Caco-2 (cell line): ENCODE measurements at regions not wholly inside any gene's neighbourhood (a gene's known extent, or its start where the extent isn't known, plus 50 kb on each side); places are given as distances from the start of the nearest gene placed in this dataset.

Source experiments
- BruUV-seq: library from RNA; stranded (reverse); fragments of 400-500 nt; replicated peaks from 2 replicates; lab custom pipeline; 2021; lab: Mats Ljungman, UMichigan
- CTCF ChIA-PET: fragments of 300-600 bp; sonication (Branson Sonifier 250); formaldehyde crosslinking; loops from one replicate; lab custom pipeline; 2022; ENCODE audit warnings: antibody characterized with exemption; lab: Charles Lee
- POLR2A ChIA-PET: fragments of 300-600 bp; sonication (Branson Sonifier 250); formaldehyde crosslinking; loops from one replicate; lab custom pipeline; 2022; ENCODE audit warnings: antibody characterized with exemption; lab: Charles Lee
- DNase-seq, 2 experiments: peaks; one replicate each; pipeline versions ENCODE4 v3.0.0 to v3.0.0-alpha.2; 2020 to 2022
- H3K27me3 ChIP-seq: replicated peaks from 2 replicates; pipeline ENCODE4 v1.6.0; 2011; ENCODE audit warnings: low read length; ENCODE audit not compliant: control insufficient read depth, insufficient read depth
- H3K36me3 ChIP-seq: 2 replicates; pipeline ENCODE4 v1.5.1; 2011; ENCODE audit warnings: low read length; ENCODE audit not compliant: control insufficient read depth, insufficient read depth
- H3K4me1 ChIP-seq: fragments of 250-450 bp; sonication (Bioruptor Pico); 2 replicates; pipeline ENCODE4 v1.5.1; 2020; ENCODE audit warnings: mild to moderate bottlenecking
- H3K4me3 ChIP-seq: 2 replicates; pipeline ENCODE4 v1.5.1; 2011; ENCODE audit warnings: low read depth, mild to moderate bottlenecking, control low read depth, low read length
- H3K9me3 ChIP-seq: fragments of 250-450 bp; sonication (Bioruptor Pico); 2 replicates; pipeline ENCODE4 v1.5.1; 2020; ENCODE audit warnings: mild to moderate bottlenecking, moderate library complexity
- H3K27ac Mint-ChIP-seq: one replicate; pipeline ENCODE4 v1.8.0; 2022; ENCODE audit warnings: mixed read lengths; ENCODE audit not compliant: unreplicated experiment
- H3K27me3 Mint-ChIP-seq: one replicate; pipeline ENCODE4 v1.8.0; 2022; ENCODE audit warnings: mixed read lengths; ENCODE audit not compliant: insufficient read depth, unreplicated experiment
- H3K36me3 Mint-ChIP-seq: one replicate; pipeline ENCODE4 v1.8.0; 2022; ENCODE audit warnings: mild to moderate bottlenecking, mixed read lengths; ENCODE audit not compliant: insufficient read depth, unreplicated experiment
- H3K4me1 Mint-ChIP-seq: one replicate; pipeline ENCODE4 v1.8.0; 2022; ENCODE audit warnings: low read depth, mixed read lengths; ENCODE audit not compliant: unreplicated experiment
- H3K4me3 Mint-ChIP-seq: one replicate; pipeline ENCODE4 v1.8.0; 2022; ENCODE audit warnings: mild to moderate bottlenecking, moderate library complexity, mixed read lengths; ENCODE audit not compliant: unreplicated experiment
- H3K9me3 Mint-ChIP-seq: one replicate; pipeline ENCODE4 v1.8.0; 2022; ENCODE audit warnings: mixed read lengths; ENCODE audit not compliant: unreplicated experiment
- CTCF ChIP-seq, 2 experiments: fragments of 200-600 bp in 1 of 2; IDR thresholded peaks; 1 replicate in 1 of 2; 2 replicates in 1 of 2; pipeline versions ENCODE4 v1.5.1 to v1.8.0; 2011 to 2022; ENCODE audit warnings: antibody characterized with exemption in 1 of 2, control low read depth in 1 of 2, inconsistent platforms in 1 of 2, low read depth in 1 of 2, low read length in 1 of 2, mild to moderate bottlenecking in 1 of 2, moderate library complexity in 1 of 2; ENCODE audit not compliant: insufficient read depth in 1 of 2, severe bottlenecking in 1 of 2, unreplicated experiment in 1 of 2
- intact Hi-C: fragments of 100-400 bp; cut with micrococcal nuclease; formaldehyde crosslinking; loops from one replicate; pipeline ENCODE4 v1.10.0; 2022; ENCODE audit not compliant: unreplicated experiment

- no TSS peak for BruUV-seq
Measured at GRCh38 chr10:2012209-2012608, 274.9 kb upstream of the ADARB2 start.

DNA sequence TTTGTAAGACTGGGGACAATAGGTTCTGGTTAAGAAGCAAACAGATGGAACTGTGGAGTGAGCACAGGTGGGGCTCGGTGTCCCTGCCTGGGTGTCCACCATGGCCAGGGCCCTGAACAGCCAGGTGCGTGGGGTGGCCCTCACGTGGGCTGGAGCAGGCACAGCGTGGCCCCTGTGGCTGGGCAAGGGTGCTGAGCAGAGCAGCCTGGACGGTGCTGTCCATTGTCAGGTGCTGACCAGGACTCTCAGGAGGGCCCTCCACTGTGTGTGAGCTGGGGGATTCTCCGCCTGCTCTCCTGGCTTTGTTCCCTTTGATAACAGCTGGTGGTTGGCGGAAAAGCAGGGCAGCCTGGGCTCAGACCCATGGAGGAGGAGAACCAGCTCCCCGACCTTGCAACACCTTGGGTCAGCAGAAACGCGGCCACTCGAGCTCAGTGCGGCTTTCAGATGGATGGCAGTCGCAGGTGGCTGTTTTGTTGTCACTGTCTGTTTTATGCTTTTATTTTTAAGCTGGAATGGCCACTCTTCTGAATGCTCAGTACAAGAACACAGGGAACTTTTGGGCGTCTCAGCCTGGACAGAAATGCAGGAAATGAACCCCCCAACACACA is 273.9 kb upstream of the ADARB2 start:
- DNase-seq = no peak
- Mint-ChIP-seq H3K27ac (no peak overlapping the region), H3K9me3 (peaks cover 6% of the 10 kb centered on the region), H3K4me3 (no peak overlapping the region), H3K27me3 (peaks cover 8% of the 10 kb centered on the region), H3K36me3 (no peaks in the 10 kb centered on the region), H3K4me1 (no peaks in the 10 kb centered on the region)
- BruUV-seq = no TSS peak
- H3K27me3 ChIP-seq = no peaks in the 10 kb centered on the region
- H3K9me3 ChIP-seq = no peaks in the 10 kb centered on the region
- no peaks in the 10 kb centered on the region for H3K36me3 ChIP-seq
- intact Hi-C loops = no loop called here
- no peak overlapping the region for H3K4me3 ChIP-seq
- ChIA-PET CTCF (no interaction called here), POLR2A (no interaction called here)
- H3K4me1 ChIP-seq = no peaks in the 10 kb centered on the region
- no peak for TF ChIP-seq CTCF (IDR thresholded peaks at IDR 0.05; ENCODE audit: insufficient read depth in 1 of 2, low read depth in 1 of 2, low read length in 1 of 2, severe bottlenecking in 1 of 2, unreplicated experiment in 1 of 2)

More at GRCh38 chr10:2012209-2012608, 274.9 kb upstream of the ADARB2 start:
- ChIA-PET CTCF (no interaction called here), POLR2A (no interaction called here)
- H3K4me3 Mint-ChIP-seq = no peak overlapping the region
- Histone ChIP-seq H3K36me3 (no peaks in the 10 kb centered on the region), H3K4me3 (no peak overlapping the region), H3K27me3 (no peaks in the 10 kb centered on the region), H3K4me1 (no peaks in the 10 kb centered on the region), H3K9me3 (no peaks in the 10 kb centered on the region)
- H3K4me1 Mint-ChIP-seq = no peaks in the 10 kb centered on the region
- H3K27ac Mint-ChIP-seq = no peak overlapping the region
- no peaks in the 10 kb centered on the region for H3K36me3 Mint-ChIP-seq
- TF ChIP-seq CTCF (IDR thresholded peaks at IDR 0.05; ENCODE audit: insufficient read depth in 1 of 2, low read depth in 1 of 2, low read length in 1 of 2, severe bottlenecking in 1 of 2, unreplicated experiment in 1 of 2) = no peak
- H3K27me3 Mint-ChIP-seq = peaks cover 4% of the 10 kb centered on the region
- DNase-seq = no peak
- intact Hi-C loops = no loop called here
- H3K9me3 Mint-ChIP-seq = no peaks in the 10 kb centered on the region

GRCh38 chr10:2005546-2005945 is 268.2 kb upstream of the ADARB2 start:
- CTCF ChIA-PET = no interaction called here
- H3K4me3 Mint-ChIP-seq = no peak overlapping the region
- no peak overlapping the region for H3K27ac Mint-ChIP-seq
- H3K27me3 ChIP-seq = no peaks in the 10 kb centered on the region
- no peaks in the 10 kb centered on the region for H3K9me3 ChIP-seq
- intact Hi-C loops = no loop called here
- H3K36me3 ChIP-seq = no peaks in the 10 kb centered on the region
- DNase-seq = no peak
- peaks cover 9% of the 10 kb centered on the region for H3K9me3 Mint-ChIP-seq
- BruUV-seq = no TSS peak
- no peaks in the 10 kb centered on the region for H3K4me1 ChIP-seq
- H3K4me1 Mint-ChIP-seq = no peaks in the 10 kb centered on the region
- POLR2A ChIA-PET = no interaction called here
- no peak for TF ChIP-seq CTCF (IDR thresholded peaks at IDR 0.05; ENCODE audit: insufficient read depth in 1 of 2, low read depth in 1 of 2, low read length in 1 of 2, severe bottlenecking in 1 of 2, unreplicated experiment in 1 of 2)
- no peaks in the 10 kb centered on the region for H3K36me3 Mint-ChIP-seq
- H3K4me3 ChIP-seq = no peak overlapping the region
- H3K27me3 Mint-ChIP-seq = peaks cover 15% of the 10 kb centered on the region
